PC-9 (cell line): ENCODE measurements at regions not wholly inside any gene's neighbourhood (a gene's known extent, or its start where the extent isn't known, plus 50 kb on each side); places are given as distances from the start of the nearest gene placed in this dataset.

Experiments
- BruUV-seq: library from RNA; stranded (reverse); fragments of 400-500 nt; replicated peaks from 2 replicates; lab custom pipeline; 2021; lab: Mats Ljungman, UMichigan
- CTCF ChIA-PET: fragments of 300-600 bp; sonication (Branson Sonifier 250); formaldehyde crosslinking; loops from one replicate; lab custom pipeline; 2022; ENCODE audit warnings: antibody characterized with exemption; lab: Charles Lee
- POLR2A ChIA-PET: fragments of 300-600 bp; sonication (Branson Sonifier 250); formaldehyde crosslinking; loops from one replicate; lab custom pipeline; 2022; ENCODE audit warnings: antibody characterized with exemption; ENCODE audit not compliant: unreplicated experiment; lab: Charles Lee
- DNase-seq, 2 experiments: peaks; one replicate each; pipeline versions ENCODE4 v3.0.0 to v3.0.0-alpha.2; 2015 to 2022; ENCODE audit warnings: mixed read lengths in 1 of 2
- H2AFZ ChIP-seq: fragments of 200-600 bp; sonication (generic); 2 replicates; pipeline ENCODE4 v1.8.1; 2017; ENCODE audit warnings: antibody characterized with exemption
- H3F3A ChIP-seq: fragments of 200-600 bp; sonication (generic); 2 replicates; pipeline ENCODE4 v1.8.1; 2017; ENCODE audit warnings: antibody characterized with exemption, mild to moderate bottlenecking, low read depth; ENCODE audit not compliant: insufficient read depth
- H3K27ac ChIP-seq: fragments of 200-600 bp; sonication (generic); 2 replicates; pipeline ENCODE4 v1.6.1; 2016; ENCODE audit warnings: mixed run types
- H3K27me3 ChIP-seq: fragments of 200-600 bp; sonication (generic); 2 replicates; pipeline ENCODE4 v1.6.1; 2016; ENCODE audit warnings: low read depth, mixed run types; ENCODE audit not compliant: insufficient read depth
- H3K36me3 ChIP-seq: fragments of 200-600 bp; sonication (generic); 2 replicates; pipeline ENCODE4 v1.6.1; 2016; ENCODE audit warnings: low read depth, mixed run types
- H3K4me1 ChIP-seq: fragments of 200-600 bp; sonication (generic); replicated peaks from 2 replicates; pipeline ENCODE4 v1.6.1; 2016; ENCODE audit warnings: mixed run types; ENCODE audit not compliant: insufficient read depth
- H3K4me2 ChIP-seq: fragments of 200-600 bp; sonication (generic); 2 replicates; pipeline ENCODE4 v1.6.1; 2017; ENCODE audit warnings: mixed run types
- H3K4me3 ChIP-seq: fragments of 200-600 bp; sonication (generic); 2 replicates; pipeline ENCODE4 v1.6.1; 2016; ENCODE audit warnings: mixed run types
- H3K79me2 ChIP-seq: fragments of 200-600 bp; sonication (generic); 2 replicates; pipeline ENCODE4 v1.6.1; 2017; ENCODE audit warnings: low read depth, mixed run types
- H3K9me2 ChIP-seq: fragments of 200-600 bp; sonication (generic); 2 replicates; pipeline ENCODE4 v1.8.1; 2017; ENCODE audit warnings: mild to moderate bottlenecking; ENCODE audit not compliant: insufficient read depth
- H3K9me3 ChIP-seq: fragments of 200-600 bp; sonication (generic); 2 replicates; pipeline ENCODE4 v1.8.1; 2016; ENCODE audit warnings: low read depth; ENCODE audit not compliant: insufficient read depth
- H4K20me1 ChIP-seq: fragments of 200-600 bp; sonication (generic); 2 replicates; pipeline ENCODE4 v1.8.1; 2017; ENCODE audit not compliant: insufficient read depth
- CTCF ChIP-seq: fragments of 200-600 bp; sonication (generic); conservative IDR thresholded peaks from 2 replicates; pipeline ENCODE4 v1.6.1; 2017; ENCODE audit warnings: mixed run types, antibody characterized with exemption, mild to moderate bottlenecking, moderate library complexity
- EZH2 ChIP-seq: fragments of 200-600 bp; sonication (generic); IDR thresholded peaks from 2 replicates; pipeline ENCODE4 v1.8.0; 2017; ENCODE audit warnings: antibody characterized with exemption, low read depth
- intact Hi-C: fragments of 100-400 bp; cut with micrococcal nuclease; formaldehyde crosslinking; loops from one replicate; pipeline ENCODE4 v1.10.0; 2022; ENCODE audit not compliant: unreplicated experiment

GRCh38 chr19:30780456-30780855 lies 408.3 kb downstream of the ZNF536 start:
- no peak overlapping the region for H2AFZ ChIP-seq
- TF ChIP-seq EZH2: no peak
- no peak for TF ChIP-seq CTCF
- no peaks in the 10 kb centered on the region for H3K36me3 ChIP-seq
- BruUV-seq: no TSS peak
- ChIA-PET POLR2A (no interaction called here), CTCF (no interaction called here)
- H3K9me3 ChIP-seq: no peaks in the 10 kb centered on the region
- H3K9me2 ChIP-seq: no peaks in the 10 kb centered on the region
- no peaks in the 10 kb centered on the region for H3K4me1 ChIP-seq
- H3K4me3 ChIP-seq: no peak overlapping the region
- H4K20me1 ChIP-seq: no peaks in the 10 kb centered on the region
- no peaks in the 10 kb centered on the region for H3K79me2 ChIP-seq
- intact Hi-C loops: loop anchor here (10.0 kb wide), 1 partner anchor 1444 kb away; no protein-coding TSS in a partner anchor
- H3F3A ChIP-seq: no peaks in the 10 kb centered on the region
- no peak for DNase-seq
- H3K4me2 ChIP-seq: no peak overlapping the region
- no peak overlapping the region for H3K27ac ChIP-seq
- H3K27me3 ChIP-seq: peaks cover 11% of the 10 kb centered on the region; the same call in 1 of the 2 replicates

DNA sequence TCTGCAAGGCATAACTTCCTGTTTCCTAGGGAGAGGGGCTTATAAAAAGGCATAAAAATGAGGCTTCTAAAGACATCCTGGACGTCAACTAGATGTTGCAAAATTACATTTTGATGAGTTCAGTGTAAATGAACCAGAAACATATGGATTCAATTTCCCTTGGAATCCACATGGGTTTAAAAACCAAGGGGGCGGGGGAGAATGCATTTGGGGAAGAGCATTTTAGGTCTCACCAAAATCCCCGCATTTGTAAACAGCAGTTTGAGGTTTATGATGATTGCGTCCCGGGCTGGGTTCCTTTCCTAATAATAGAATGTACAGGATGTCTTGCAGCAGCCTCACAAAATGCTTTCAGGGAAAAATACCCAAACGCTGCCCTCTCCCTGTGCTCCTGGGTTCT lies 407.8 kb downstream of the ZNF536 start:
- no peak for DNase-seq
- ChIA-PET CTCF (no interaction called here), POLR2A (no interaction called here)
- H3F3A ChIP-seq: no peaks in the 10 kb centered on the region
- no peak overlapping the region for H3K4me3 ChIP-seq
- no peaks in the 10 kb centered on the region for H3K9me3 ChIP-seq
- H3K79me2 ChIP-seq: no peaks in the 10 kb centered on the region
- peaks cover 11% of the 10 kb centered on the region; the same call in 1 of the 2 replicates for H3K27me3 ChIP-seq
- intact Hi-C loops: loop anchor here (10.0 kb wide), 1 partner anchor 1445 kb away; no protein-coding TSS in a partner anchor
- no TSS peak for BruUV-seq
- H3K4me1 ChIP-seq: no peaks in the 10 kb centered on the region
- H2AFZ ChIP-seq: no peak overlapping the region
- no peaks in the 10 kb centered on the region for H4K20me1 ChIP-seq
- no peaks in the 10 kb centered on the region for H3K36me3 ChIP-seq
- H3K4me2 ChIP-seq: no peak overlapping the region
- TF ChIP-seq CTCF (no peak), EZH2 (no peak)
- no peak overlapping the region for H3K27ac ChIP-seq
- no peaks in the 10 kb centered on the region for H3K9me2 ChIP-seq

- H3F3A ChIP-seq: no peaks in the 10 kb centered on the region
- CTCF ChIA-PET: no interaction called here
- POLR2A ChIA-PET: no interaction called here
Observed at GRCh38 chr19:30778961-30779715, 407.0 kb downstream of the ZNF536 start.

More at GRCh38 chr19:30778961-30779715, 407.0 kb downstream of the ZNF536 start:
- intact Hi-C loops: no loop called here
- TF ChIP-seq CTCF: no peak
- no peak for TF ChIP-seq EZH2
- Histone ChIP-seq H3K79me2 (no peaks in the 10 kb centered on the region), H3K4me1 (no peaks in the 10 kb centered on the region), H2AFZ (no peak overlapping the region), H3K4me2 (no peak overlapping the region), H3K36me3 (no peaks in the 10 kb centered on the region), H3K9me2 (no peaks in the 10 kb centered on the region), H3K27me3 (peaks cover 11% of the 10 kb centered on the region; the same call in 1 of the 2 replicates), H4K20me1 (no peaks in the 10 kb centered on the region), H3K27ac (no peak overlapping the region), H3K9me3 (no peaks in the 10 kb centered on the region), H3K4me3 (no peak overlapping the region)
- no peak for DNase-seq
- BruUV-seq: no TSS peak
